GM04503 (cell line): ENCODE measurements at regions not wholly inside any gene's neighbourhood (a gene's known extent, or its start where the extent isn't known, plus 50 kb on each side); places are given as distances from the start of the nearest gene placed in this dataset.

ENCODE experiments used
- DNase-seq: peaks from one replicate; pipeline ENCODE4 v3.0.0-alpha.2; 2012; ENCODE audit warnings: low read depth

DNA sequence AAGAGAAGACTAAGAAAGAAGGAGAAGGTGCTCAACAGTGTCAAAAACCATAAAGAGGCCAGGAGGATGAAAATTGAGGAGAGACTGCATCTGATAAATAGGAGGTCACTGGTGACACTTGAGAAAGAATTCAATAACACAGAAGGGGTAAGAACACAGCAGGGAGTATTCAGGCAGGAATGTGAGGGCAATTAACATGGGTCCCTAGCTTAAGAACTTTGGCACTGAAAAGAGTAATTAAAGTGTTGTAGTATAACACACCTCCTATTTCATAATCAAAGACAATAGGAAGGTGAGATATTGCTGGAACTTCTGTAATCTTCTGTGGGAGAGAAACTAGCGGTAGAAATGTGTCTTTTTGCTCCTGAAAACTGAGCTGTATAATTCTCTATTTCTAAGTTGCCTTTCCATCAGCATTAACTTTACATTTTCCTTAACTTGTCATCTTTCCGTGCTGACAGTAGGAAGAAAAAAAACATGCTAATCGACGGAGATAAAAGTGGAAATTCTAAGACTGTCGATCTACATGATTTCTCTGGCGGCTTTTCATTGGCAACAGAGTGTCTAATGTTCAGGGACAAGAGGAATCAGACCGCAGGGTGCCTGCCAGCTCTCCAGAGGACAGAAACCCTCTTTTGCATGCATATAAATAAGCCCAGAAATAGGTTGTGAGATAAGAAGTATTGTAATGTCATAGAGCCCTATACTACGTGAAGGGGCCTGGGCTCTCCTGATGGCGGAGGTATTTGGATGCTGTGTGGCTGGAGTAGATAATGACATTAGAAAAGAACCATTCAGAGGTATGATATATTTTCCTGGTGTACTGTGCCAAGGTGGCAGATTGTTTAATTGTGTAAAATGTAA, 147.9 kb upstream of the GAP43 start:
- no peak for DNase-seq

DNA sequence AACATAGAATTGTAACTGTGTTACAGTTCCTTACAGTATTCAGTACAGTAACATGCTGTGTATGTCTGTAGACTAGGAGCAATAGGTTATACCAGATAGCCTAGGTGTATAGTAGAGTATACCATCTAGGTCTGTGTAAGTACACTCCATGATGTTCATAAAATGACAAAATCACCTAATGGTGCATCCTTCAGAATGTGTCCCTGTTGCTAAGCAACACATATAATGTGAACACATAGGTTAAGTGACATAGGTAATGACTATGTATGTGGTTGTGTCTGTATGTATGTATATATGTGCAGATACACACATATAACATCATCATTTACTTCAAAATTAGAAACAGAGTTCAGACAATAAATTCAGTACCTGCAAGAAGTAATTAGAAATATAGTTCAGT, 146.8 kb upstream of the GAP43 start:
- no peak for DNase-seq

DNA sequence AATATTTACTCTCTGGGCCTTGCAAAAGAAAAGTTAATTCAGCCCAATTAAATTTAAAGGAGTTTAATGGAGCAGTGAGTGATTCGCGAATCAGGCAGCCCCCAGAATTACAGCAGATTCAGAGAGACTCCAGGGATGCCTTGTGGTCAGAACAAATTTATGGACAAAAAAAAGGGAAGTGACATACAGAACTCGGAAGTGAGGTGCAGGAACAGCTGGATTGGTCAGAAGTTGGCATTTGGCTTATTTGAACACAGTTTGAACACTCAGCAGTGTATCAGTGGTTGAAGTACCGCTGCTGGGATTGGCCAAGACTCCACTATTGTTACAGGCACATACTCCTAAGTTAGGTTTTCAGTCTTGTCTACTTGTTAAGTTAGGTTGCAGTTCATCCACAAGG, 145.0 kb upstream of the GAP43 start:
- DNase-seq, result no peak

DNA sequence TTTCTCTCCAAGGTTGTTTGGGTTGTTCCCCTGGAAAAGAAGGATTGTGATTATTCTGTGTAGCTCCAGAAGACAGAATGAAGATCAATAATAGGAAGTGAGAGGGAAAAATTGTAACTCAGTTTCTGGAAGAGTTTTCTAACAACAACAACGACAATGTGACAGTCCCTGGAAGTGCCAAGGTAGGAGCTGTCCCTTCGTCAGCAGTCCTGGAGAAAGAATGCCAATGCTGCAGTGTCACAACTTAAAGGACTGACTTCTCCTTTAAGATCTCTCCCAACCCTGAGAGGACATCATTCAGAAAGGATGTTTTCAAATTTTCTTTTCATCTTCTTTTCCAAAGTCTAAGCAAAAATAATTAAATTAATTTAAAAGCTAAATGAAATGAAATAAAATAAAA, 136.4 kb upstream of the GAP43 start:
- no peak for DNase-seq

DNA sequence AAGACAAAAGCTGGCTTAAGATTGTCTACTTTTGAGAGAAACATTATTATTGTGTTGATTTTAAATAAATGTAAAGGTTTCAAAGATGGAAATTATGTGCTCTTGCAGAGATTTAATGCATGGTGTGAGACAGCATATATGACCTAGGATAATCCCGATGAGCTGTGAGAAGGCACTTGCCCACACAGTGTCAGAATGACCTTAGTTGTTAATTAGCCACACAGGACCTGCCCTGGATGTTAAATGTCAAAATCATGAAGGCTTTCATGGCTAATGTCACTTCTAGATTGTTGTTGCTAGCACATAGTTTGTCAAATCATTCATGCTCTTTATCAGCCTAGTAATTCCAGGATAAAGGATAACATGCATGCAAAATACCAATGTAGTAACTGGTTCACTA, 135.3 kb upstream of the GAP43 start:
- no peak for DNase-seq

DNA sequence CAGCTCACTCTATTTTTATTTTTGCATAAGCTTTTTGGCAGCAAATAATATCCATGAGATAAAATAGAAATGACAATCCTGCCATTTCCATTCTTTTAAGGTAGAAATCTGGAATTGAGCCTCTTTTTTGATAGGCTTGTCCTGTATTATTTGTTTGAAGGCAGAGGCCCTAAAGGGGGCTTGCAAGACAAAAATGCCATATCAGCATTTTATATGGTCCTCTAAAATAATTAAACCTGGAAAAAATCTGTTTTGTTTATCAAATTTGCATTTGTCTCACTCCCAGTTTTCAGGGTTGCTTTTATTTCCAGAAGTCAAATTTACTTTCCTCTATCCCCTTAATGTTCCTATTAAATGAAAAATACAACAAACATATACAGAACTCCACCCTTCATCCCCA, 134.9 kb upstream of the GAP43 start:
- no peak for DNase-seq

DNA sequence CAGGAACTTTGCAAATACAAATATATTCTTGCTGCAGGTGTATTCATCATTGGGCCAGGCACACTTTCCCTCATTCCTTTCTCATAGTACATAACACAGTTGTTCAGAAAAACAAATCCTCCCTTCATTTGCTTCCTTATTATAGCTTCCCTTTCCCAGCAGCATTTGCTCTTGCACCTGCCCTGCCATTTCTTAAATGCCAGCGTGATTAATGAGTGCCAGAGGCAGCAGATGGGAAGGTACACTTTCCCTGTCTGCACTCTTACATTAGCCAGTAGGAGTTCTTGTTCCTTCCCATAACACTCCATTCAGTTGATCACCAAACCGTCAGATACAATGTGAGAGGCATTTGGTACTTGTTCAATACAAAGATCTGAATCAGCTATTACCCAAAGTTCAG, 128.5 kb upstream of the GAP43 start:
- DNase-seq, result no peak

DNA sequence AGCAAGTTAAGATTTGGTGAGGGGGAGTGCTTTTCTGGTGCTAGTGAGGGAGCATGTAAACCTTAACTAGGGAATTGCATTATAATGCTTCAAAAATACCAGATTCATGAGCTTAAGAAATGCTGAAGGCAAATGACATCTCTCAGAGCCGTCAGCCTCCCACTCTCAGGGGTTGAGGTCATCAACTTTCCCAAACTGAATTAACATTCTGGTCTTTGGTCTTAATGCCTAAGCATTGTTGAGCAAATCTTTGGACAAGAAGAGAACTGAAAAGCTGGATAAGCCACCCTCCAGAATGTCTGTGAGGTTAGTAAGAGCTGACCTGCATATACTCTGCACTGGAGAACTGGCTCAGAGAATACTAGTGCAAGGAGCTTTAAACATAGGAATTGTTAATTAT, 124.9 kb upstream of the GAP43 start:
- DNase-seq, result no peak

DNA sequence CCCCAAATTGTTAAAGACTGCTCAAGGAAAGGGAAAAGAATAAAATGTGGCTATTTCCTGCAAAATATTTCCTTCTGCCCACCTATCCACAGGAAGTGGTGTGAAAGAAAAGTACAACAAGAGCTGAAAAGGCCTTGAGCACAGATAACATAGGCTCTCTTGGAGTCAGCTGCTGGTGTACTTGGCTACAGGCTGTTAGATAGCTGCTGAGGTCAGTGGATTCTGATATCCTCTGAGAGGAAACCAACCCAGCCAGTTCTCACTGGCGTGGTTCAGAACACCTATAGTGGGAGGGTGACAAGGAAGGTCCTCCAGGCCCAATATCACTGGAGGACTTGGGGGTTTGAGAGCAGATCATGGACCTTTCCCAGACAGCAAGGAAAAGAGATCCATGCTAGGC, 124.4 kb upstream of the GAP43 start:
- no peak for DNase-seq

DNA sequence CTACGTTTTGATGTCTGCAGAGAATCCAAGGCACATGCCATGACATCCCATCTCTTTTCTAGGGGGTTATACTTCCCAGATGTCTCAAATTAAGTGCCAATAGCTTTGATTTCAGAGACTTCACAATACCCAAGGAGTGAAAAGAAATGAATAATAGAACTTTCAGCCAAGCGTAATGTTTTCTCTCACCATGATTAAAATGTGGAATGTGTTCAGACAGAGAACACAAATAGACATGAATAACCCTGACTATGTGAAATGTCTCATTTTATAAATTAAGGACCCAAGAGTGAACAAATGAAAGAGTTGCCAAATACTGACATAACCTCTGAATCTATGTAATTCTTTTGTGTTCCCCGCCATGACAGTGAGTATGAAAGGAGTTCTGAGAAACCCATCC, 123.6 kb upstream of the GAP43 start:
- DNase-seq, result no peak

DNA sequence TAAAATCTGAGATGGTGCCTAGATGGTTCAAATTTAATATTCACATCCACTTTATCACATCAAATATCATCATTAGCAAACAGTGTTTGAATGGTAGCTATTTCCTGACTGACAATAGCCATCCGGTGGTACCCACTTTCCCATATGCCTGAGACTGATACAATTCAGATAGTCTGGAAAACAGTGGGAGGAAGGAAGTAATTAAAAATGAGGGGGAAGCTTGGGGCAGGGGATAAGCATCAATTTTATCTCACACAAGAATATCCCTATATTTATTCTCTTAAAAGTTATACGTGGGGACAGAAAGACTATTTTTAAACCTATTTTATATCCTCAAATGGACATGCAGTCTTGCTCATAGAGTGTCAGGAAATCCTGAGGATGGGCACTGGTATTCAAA, 122.5 kb upstream of the GAP43 start:
- DNase-seq, result no peak

DNA sequence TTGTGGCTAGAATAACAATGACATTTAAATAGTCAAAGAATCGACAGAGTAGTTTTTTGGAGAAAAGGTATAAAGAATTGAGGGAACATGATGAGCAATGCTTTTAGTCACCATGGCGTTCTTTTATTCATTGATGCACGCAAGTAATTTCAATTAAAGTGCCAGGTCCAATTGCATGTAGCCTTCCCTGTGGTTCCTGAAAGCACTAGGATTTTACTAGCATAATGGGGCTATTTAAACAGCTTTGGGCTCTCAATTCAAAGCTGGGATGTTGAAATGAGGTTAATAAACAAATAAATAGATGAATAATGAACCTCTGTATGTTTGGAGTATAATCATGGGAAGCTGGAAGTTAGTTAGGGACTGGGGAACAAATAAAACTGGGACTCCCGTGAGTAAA, 121.2 kb upstream of the GAP43 start:
- no peak for DNase-seq

DNA sequence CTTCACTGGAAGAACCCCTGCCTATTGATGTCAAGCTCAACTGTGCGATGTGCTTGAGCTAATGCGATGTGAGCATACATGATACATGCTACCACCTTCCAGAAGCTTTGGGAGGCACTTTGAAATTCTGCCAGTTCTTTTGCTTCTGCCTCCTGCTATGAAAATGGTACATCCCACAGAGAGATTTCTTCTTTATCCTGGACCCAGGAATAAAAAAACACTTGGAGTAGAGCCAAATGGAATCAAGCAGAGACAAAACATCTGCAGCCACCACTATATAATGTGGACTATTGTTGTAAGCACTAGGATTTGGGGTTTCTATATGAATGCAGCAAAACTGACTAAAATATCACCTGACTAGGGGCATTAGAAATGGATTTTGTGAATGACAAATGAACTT, 119.9 kb upstream of the GAP43 start:
- DNase-seq, result no peak

DNA sequence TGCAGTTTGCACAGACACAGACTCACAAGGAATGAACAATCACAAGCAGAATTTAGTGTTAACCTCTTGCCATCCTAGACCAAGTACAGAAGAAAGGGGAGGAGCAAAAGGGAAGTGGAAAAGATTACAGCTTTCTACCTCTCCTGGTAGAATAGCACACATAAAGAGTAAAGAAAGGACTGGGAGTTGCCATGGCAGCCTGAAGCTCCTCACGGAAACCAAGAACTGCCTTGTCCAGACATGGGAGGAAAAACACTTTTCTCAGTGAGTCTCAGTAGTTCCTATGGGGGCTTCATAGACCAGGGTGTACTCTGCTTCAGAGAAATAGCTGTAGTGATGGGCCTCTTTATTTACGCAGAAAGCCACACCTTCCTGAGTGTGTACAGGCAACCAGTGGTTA, 114.7 kb upstream of the GAP43 start:
- DNase-seq, result no peak

DNA sequence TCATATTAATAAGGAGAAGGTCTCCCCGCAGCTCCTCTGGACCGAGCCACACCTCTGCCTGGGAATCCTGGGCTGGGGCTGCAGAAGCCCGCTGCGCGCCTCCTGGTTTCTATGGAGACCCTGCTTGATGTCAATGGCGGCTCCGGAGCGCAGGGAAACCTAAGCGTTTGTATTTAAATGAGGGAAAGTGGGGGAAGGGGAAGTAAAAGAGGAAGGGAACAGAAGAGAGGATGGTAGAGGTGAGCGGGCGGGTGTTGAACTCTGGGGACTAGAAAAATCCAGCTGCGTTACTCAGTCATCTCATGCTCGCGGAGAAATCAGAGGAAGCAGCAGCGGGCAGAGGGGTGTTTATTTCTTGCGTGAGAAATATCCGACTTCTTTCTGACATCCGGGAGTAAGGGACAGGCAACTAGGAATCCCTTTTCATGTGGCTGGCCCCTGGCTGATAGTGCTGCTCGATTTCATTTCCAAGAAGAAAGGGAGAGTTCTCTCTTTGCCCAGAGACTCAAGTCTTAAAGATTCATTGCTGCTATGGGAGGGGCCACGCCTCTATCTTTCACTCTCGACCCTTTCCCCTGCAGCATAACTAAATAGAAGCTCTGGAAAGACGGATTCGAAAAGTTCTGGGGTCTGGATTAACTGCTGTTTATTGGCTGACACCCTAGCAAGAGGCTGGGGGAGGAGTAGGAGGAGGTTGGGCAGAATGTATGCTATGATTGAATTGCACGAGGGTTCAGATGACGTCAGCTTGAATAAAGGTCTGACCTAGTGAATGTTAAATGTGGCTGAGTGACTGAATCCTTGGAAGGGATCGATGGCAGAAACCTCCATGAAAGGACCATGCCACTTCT, 110.5 kb upstream of the GAP43 start:
- DNase-seq, result peak; percentile 5

DNA sequence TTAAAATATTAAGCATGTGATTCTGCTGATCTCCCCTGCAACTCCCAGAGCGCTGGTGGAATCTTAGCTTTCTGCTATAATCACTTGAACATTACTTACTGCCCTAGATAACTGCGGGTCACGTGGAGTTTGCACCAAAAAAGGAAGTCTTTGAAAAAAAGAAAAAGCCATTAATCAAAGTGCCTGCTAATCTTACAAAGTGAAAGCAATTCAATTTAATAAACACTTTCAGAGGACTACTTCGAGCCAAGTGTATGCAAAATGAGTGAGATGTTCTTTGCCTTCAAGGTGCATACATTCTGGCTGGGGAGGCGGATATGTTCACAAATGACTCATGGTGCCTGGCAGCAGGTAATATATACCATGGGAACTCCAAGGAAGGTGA, 109.9 kb upstream of the GAP43 start:
- DNase-seq, result no peak

DNA sequence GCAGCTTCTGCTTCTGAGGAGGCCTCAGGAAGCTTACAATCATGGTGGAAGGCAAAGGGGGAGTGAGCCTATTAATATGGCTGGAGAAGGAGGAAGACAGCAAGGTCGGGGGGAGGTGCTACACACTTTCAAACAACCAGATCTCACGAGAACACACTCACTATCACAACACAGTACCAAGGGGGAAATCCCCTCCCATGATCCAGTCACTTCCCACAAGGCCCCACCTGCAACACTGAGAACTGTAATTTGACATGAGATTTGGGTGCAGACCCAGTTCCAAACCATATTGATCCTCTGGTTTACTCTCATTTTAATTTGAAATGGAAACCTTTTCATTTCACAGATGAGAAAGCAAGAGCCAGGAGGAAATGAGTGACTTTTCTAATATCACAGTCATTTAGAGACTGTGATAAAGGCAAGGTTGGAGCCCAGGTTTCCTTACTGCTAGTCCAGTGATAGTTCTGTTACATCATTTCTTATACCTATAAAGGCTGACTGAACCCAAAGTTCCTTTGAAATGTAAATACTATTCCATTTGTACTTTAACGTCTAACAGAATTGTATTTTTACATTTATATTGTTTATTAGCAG, 105.8 kb upstream of the GAP43 start:
- no peak for DNase-seq

DNA sequence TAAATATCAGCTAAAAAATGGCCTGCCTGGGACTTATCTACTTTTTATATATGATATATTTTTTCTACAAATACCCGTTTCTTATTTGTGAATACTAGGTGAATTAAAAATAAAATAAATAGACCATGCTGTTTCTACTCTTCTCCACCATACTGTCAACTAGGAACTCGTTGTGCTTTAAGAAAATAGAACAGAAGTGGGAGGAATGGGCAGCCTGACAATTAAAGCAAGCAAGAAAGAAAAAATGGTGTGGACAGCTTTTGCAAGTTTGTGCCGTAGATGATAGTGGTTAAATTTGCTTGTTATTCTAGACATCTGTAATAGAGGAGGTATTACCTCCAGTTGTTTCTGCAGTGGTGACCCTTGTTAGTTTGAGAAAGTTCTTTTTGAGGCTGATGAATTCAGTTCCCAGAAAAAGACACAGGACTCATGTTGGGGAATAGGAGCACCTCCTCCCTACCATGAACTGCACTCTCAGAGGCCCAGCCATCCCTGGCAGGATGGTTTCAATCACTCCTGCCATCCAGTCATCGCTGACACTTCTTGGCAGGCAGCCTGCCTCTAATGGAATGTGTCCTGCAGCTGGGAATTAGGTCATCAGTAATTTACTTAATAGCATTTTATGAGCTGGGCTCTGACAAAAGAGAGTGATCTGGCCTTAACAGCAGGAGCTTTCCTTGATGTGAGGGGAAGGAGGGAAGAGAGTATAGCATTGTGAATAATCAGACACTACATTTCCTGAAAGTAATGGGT, 105.0 kb upstream of the GAP43 start:
- peak; percentile 30 for DNase-seq

DNA sequence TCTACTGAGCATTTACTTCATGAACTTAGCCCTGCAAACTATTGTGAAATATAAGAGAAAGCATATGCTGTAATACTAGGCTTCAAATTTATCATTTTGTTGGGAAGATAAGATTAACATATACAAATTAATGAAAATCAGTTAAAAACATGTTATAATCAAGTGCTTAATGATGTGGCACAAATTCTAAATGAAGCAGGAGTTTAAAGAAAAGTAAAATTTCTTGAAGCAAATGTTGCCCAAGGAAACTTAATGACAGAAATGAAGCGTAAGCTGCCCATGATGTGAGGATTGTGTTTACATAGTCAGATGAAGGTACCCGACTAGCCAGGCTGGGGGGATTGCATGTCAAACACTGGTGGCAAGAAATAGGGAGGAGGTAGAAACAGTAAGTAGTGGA, 103.1 kb upstream of the GAP43 start:
- no peak for DNase-seq

DNA sequence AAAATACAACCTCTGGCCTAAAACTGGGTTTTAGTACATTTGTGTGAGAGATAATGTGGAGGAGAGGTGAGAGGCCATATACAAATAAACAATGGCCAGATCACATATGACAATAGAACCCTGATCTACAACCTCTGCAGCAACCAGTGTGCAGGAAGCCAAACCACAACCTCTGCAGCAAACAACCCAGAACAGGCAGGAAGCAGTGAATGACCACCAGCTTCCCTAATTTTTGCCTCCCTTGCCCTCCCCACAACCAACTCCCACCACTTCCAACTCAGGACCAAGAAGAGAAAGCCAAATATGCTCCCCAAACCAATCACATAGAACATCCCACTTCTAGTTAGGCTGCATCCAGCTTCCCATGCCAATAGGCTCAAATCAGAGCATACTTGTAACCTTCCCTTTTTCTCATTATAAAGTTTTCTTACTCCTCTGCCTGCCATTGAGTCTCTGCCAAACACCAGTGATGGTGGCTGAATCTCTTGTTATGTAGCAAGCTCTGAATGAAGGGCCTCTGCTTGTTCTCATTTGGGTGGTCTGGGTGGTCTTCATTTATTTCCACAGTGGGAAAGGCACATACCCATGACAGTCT, 102.6 kb upstream of the GAP43 start:
- no peak for DNase-seq

DNA sequence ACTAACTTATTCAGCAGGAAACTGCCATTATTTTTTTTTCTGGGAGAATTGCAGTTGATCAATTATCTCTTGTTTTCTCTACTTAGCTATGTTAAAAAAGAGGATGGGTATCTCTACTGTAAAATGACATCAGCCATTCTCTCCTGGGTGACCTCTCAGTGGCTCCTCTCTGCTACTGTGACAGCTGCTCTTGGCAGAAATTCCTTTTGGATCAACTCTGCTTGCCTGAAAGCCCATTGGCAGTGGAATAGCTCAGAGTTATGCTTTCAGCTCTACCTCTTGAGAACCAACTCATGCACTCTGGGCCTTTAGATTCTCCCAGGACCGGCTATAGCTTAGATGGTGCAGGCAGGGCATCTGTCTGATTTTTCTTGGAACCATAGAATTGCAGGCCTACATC, 99.9 kb upstream of the GAP43 start:
- no peak for DNase-seq

DNA sequence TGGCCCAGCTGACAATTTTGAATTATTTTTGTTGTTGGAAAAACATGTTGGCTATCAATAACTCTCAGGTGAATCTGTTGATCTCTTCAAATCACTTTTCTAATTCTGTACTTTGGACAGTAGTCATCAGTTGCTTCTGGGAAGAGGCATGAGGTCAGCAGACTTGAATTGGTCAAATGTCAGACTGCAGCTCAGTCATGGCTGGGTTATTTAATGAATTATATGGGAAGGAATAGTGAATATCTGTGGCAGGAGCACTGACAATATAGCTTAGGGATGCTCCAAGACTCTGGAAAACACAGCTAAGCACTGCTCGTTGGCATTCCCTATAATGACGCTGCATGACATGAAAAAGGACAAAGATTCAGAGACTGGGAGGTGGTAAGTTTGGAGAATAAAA, 98.8 kb upstream of the GAP43 start:
- no peak for DNase-seq
